H1 (cell line): ENCODE measurements at regions not wholly inside any gene's neighbourhood (a gene's known extent, or its start where the extent isn't known, plus 50 kb on each side); places are given as distances from the start of the nearest gene placed in this dataset.

Experiments used
- CTCF ChIA-PET: fragments of 300-600 bp; sonication (Branson Sonifier 250); formaldehyde crosslinking; loops from one replicate; lab custom pipeline; 2021; ENCODE audit not compliant: partially characterized antibody; lab: Charles Lee
- POLR2A ChIA-PET: fragments of 300-600 bp; sonication (Branson Sonifier 250); formaldehyde crosslinking; loops from one replicate; lab custom pipeline; 2021; ENCODE audit warnings: inconsistent platforms; ENCODE audit not compliant: partially characterized antibody; lab: Charles Lee
- DNase-seq, 2 experiments: peaks; one replicate each; pipeline versions ENCODE4 v3.0.0 to v3.0.0-alpha.2; 2010 to 2022; ENCODE audit warnings: low spot score in 2 of 2, low read depth in 1 of 2, mixed read lengths in 1 of 2
- FAIRE-seq: peaks from 2 replicates; lab custom pipeline; 2011; peaks lifted over from hg19 to GRCh38; lab: Jason Lieb, UNC
- H2AFZ ChIP-seq: 2 replicates; pipeline ENCODE4 v1.8.1; 2012; ENCODE audit warnings: low read length, inconsistent platforms
- H2AK5ac ChIP-seq: 2 replicates; pipeline ENCODE4 v1.6.1; 2013; ENCODE audit warnings: low read depth, low read length
- H2BK120ac ChIP-seq: replicated peaks from 2 replicates; pipeline ENCODE3; 2013; ENCODE audit warnings: low read depth, low read length, inconsistent platforms
- H2BK12ac ChIP-seq: 2 replicates; pipeline ENCODE4 v1.6.1; 2013; ENCODE audit warnings: low read depth, low read length
- H2BK15ac ChIP-seq: 2 replicates; pipeline ENCODE4 v1.6.1; 2013; ENCODE audit warnings: low read length
- H2BK20ac ChIP-seq: 2 replicates; pipeline ENCODE4 v1.6.1; 2013; ENCODE audit warnings: low read length
- H2BK5ac ChIP-seq: 2 replicates; pipeline ENCODE4 v1.6.1; 2013; ENCODE audit warnings: low read depth, low read length
- H3K14ac ChIP-seq: 2 replicates; pipeline ENCODE4 v1.6.1; 2013; ENCODE audit warnings: inconsistent platforms; ENCODE audit not compliant: insufficient read length
- H3K18ac ChIP-seq: 2 replicates; pipeline ENCODE4 v1.6.1; 2013; ENCODE audit warnings: low read length; ENCODE audit errors: extremely low read depth
- H3K23ac ChIP-seq: 2 replicates; pipeline ENCODE4 v1.6.1; 2013; ENCODE audit warnings: inconsistent platforms; ENCODE audit not compliant: insufficient read length
- H3K23me2 ChIP-seq: 2 replicates; pipeline ENCODE4 v1.6.1; 2013; ENCODE audit warnings: low read depth, low read length
- H3K27ac ChIP-seq: 2 replicates; pipeline ENCODE4 v1.6.1; 2011; ENCODE audit warnings: low read depth, low read length, inconsistent platforms
- H3K27me3 ChIP-seq, 4 experiments: replicated peaks in 1 of 4; 1 replicate in 1 of 4; 2 replicates in 3 of 4; pipeline versions ENCODE4 v1.6.1 to v1.8.1; 2011 to 2013; ENCODE audit warnings: low read length in 3 of 4, mild to moderate bottlenecking in 3 of 4, inconsistent platforms in 2 of 4, mixed read lengths in 2 of 4, moderate library complexity in 1 of 4; ENCODE audit not compliant: control insufficient read depth in 3 of 4, insufficient read depth in 3 of 4; ENCODE audit errors: extremely low read depth in 1 of 4
- H3K36me3 ChIP-seq, 4 experiments: 2 replicates each; pipeline versions ENCODE4 v1.6.1 to v1.8.1; 2011 to 2013; ENCODE audit warnings: mild to moderate bottlenecking in 4 of 4, low read length in 3 of 4, moderate library complexity in 2 of 4, control low read depth in 1 of 4, inconsistent platforms in 1 of 4; ENCODE audit not compliant: insufficient read depth in 4 of 4, control insufficient read depth in 2 of 4
- H3K4ac ChIP-seq: replicated peaks from 2 replicates; pipeline ENCODE3; 2013; ENCODE audit warnings: low read length, low read depth, mixed read lengths, inconsistent platforms; ENCODE audit not compliant: insufficient read length
- H3K4me1 ChIP-seq, 4 experiments: replicated peaks in 1 of 4; 1 replicate in 1 of 4; 2 replicates in 3 of 4; pipeline versions ENCODE4 v1.6.1 to v1.8.1; 2011 to 2013; ENCODE audit warnings: low read length in 3 of 4, inconsistent platforms in 2 of 4, mixed read lengths in 1 of 4; ENCODE audit not compliant: insufficient read depth in 4 of 4, control insufficient read depth in 3 of 4
- H3K4me2 ChIP-seq, 2 experiments: 2 replicates each; pipeline versions ENCODE4 v1.6.1 to v1.8.1; 2011 to 2013; ENCODE audit warnings: low read depth in 2 of 2, low read length in 2 of 2, control low read depth in 1 of 2, inconsistent platforms in 1 of 2, mild to moderate bottlenecking in 1 of 2; ENCODE audit not compliant: insufficient read depth in 1 of 2
- H3K4me3 ChIP-seq, 4 experiments: fragments of 200-600, 300-600 bp in 1 of 4; sonication (generic), shearing (Covaris generic), sonication (Bioruptor Twin) in 1 of 4; 2 replicates each; pipeline versions ENCODE4 v1.5.1 to v1.8.1; 2011 to 2016; ENCODE audit warnings: low read length in 4 of 4, low read depth in 3 of 4, control low read depth in 2 of 4, inconsistent platforms in 2 of 4, mild to moderate bottlenecking in 2 of 4, mixed read lengths in 1 of 4, moderate library complexity in 1 of 4; ENCODE audit not compliant: insufficient read depth in 2 of 4; ENCODE audit errors: extremely low read depth in 1 of 4
- H3K56ac ChIP-seq: replicated peaks from 2 replicates; pipeline ENCODE3; 2013; ENCODE audit warnings: low read depth, mild to moderate bottlenecking, mixed read lengths, low read length, inconsistent platforms; ENCODE audit not compliant: insufficient read length
- H3K79me1 ChIP-seq: 2 replicates; pipeline ENCODE4 v1.6.1; 2013; ENCODE audit warnings: low read depth, low read length, control low read depth
- H3K79me2 ChIP-seq, 2 experiments: 2 replicates each; pipeline versions ENCODE4 v1.6.1 to v1.8.1; 2012 to 2013; ENCODE audit warnings: low read length in 2 of 2, mild to moderate bottlenecking in 2 of 2, inconsistent platforms in 1 of 2; ENCODE audit not compliant: insufficient read depth in 2 of 2, control insufficient read depth in 1 of 2
- H3K9ac ChIP-seq, 4 experiments: replicated peaks in 1 of 4; 1 replicate in 1 of 4; 2 replicates in 3 of 4; pipeline versions ENCODE4 v1.6.1 to v1.8.1; 2011 to 2013; ENCODE audit warnings: low read depth in 3 of 4, low read length in 3 of 4, control low read depth in 2 of 4, mild to moderate bottlenecking in 2 of 4, moderate library complexity in 2 of 4, inconsistent platforms in 1 of 4; ENCODE audit errors: extremely low read depth in 1 of 4
- H3K9me3 ChIP-seq, 2 experiments: 2 replicates each; pipeline versions ENCODE4 v1.6.1 to v1.8.1; 2012 to 2013; ENCODE audit warnings: mild to moderate bottlenecking in 2 of 2, moderate library complexity in 2 of 2, control low read depth in 1 of 2, inconsistent platforms in 1 of 2, low read depth in 1 of 2, low read length in 1 of 2, mixed read lengths in 1 of 2; ENCODE audit not compliant: insufficient read depth in 2 of 2
- H4K20me1 ChIP-seq, 2 experiments: replicated peaks in 1 of 2; 2 replicates each; pipeline versions ENCODE3 to v1.8.1; 2011 to 2013; ENCODE audit warnings: inconsistent platforms in 2 of 2, low read length in 2 of 2, mild to moderate bottlenecking in 1 of 2; ENCODE audit not compliant: insufficient read depth in 2 of 2, control insufficient read depth in 1 of 2
- H4K5ac ChIP-seq: 2 replicates; pipeline ENCODE4 v1.6.1; 2013; ENCODE audit warnings: low read length, low read depth, mixed read lengths, inconsistent platforms; ENCODE audit not compliant: insufficient read length
- H4K8ac ChIP-seq: 2 replicates; pipeline ENCODE4 v1.8.0; 2013; ENCODE audit warnings: mild to moderate bottlenecking, moderate library complexity, low read length, inconsistent platforms; ENCODE audit not compliant: insufficient read depth; ENCODE audit errors: extremely low read depth
- H4K91ac ChIP-seq: replicated peaks from 2 replicates; pipeline ENCODE3; 2013; ENCODE audit warnings: low read length, mixed read lengths, inconsistent platforms; ENCODE audit not compliant: insufficient read length
- ASH2L ChIP-seq: fragments of 200-600, 300-600 bp; sonication (generic); IDR thresholded peaks from one replicate; pipeline ENCODE4 v1.7.1; 2017; ENCODE audit warnings: low read length
- BCL11A ChIP-seq, 2 experiments: IDR thresholded peaks; one replicate each; pipeline ENCODE4 v1.6.1; 2011; ENCODE audit warnings: low read depth in 2 of 2, low read length in 2 of 2, mild to moderate bottlenecking in 2 of 2
- CBX5 ChIP-seq: fragments of 300-800, 300-1000 bp; sonication (generic); IDR thresholded peaks from 2 replicates; pipeline ENCODE4 v1.7.1; 2016; ENCODE audit warnings: antibody characterized with exemption, low read length, low read depth
- CTBP2 ChIP-seq: IDR thresholded peaks from 2 replicates; pipeline ENCODE4 v1.7.0; 2011; ENCODE audit warnings: borderline replicate concordance, mild to moderate bottlenecking, moderate library complexity, mixed read lengths, low read length; ENCODE audit not compliant: insufficient read depth, insufficient read length
- HDAC2 ChIP-seq, 2 experiments: fragments of 300-600 bp in 1 of 2; sonication (generic) in 1 of 2; IDR thresholded peaks; 2 replicates each; pipeline ENCODE4 v1.6.1; 2011 to 2012; ENCODE audit warnings: low read depth in 2 of 2, low read length in 2 of 2, mild to moderate bottlenecking in 2 of 2, moderate library complexity in 2 of 2, borderline replicate concordance in 1 of 2, inconsistent platforms in 1 of 2
- POU5F1 ChIP-seq: IDR thresholded peaks from 2 replicates; pipeline ENCODE4 v1.6.1; 2011; ENCODE audit warnings: low read depth, mild to moderate bottlenecking, low read length, moderate library complexity
- RXRA ChIP-seq: IDR thresholded peaks from 2 replicates; pipeline ENCODE4 v1.6.1; 2011; ENCODE audit warnings: low read depth, mild to moderate bottlenecking, low read length, moderate library complexity; ENCODE audit not compliant: insufficient read depth
- SAP30 ChIP-seq: fragments of 300-600 bp; sonication (generic); IDR thresholded peaks from 2 replicates; pipeline ENCODE4 v1.7.1; 2012; ENCODE audit warnings: low read length, moderate library complexity, mild to moderate bottlenecking, inconsistent platforms; ENCODE audit not compliant: insufficient read depth, insufficient replicate concordance
- SIN3A ChIP-seq, 2 experiments: IDR thresholded peaks in 1 of 2; conservative IDR thresholded peaks in 1 of 2; 2 replicates each; pipeline ENCODE4 v1.6.1; 2011 to 2012; ENCODE audit warnings: low read length in 2 of 2, improper control_type of control experiment in 1 of 2, low read depth in 1 of 2, mild to moderate bottlenecking in 1 of 2
- SIX5 ChIP-seq: IDR thresholded peaks from 2 replicates; pipeline ENCODE4 v1.6.1; 2011; ENCODE audit warnings: mild to moderate bottlenecking, low read depth, low read length
- SP4 ChIP-seq: IDR thresholded peaks from 2 replicates; pipeline ENCODE4 v1.6.1; 2012; ENCODE audit warnings: low read length, inconsistent platforms
- SRF ChIP-seq: IDR thresholded peaks from 2 replicates; pipeline ENCODE4 v1.6.1; 2011; ENCODE audit warnings: mild to moderate bottlenecking, low read depth, low read length, moderate library complexity
- TAF1 ChIP-seq: IDR thresholded peaks from 2 replicates; pipeline ENCODE4 v1.6.1; 2011; ENCODE audit warnings: mild to moderate bottlenecking, low read depth, low read length
- TCF12 ChIP-seq: IDR thresholded peaks from 2 replicates; pipeline ENCODE4 v1.6.1; 2011; ENCODE audit warnings: low read depth, mild to moderate bottlenecking, low read length
- ZNF274 ChIP-seq: IDR thresholded peaks from 2 replicates; pipeline ENCODE4 v1.7.0; 2012; ENCODE audit warnings: low read length, borderline replicate concordance; ENCODE audit errors: extremely low read depth
- WGBS, 2 experiments: shearing (Covaris generic) in 1 of 2; methylation state at CpG; one replicate each; pipeline versions ENCODE4 v1.1.6 to v1.1.7; 2013 to 2015; ENCODE audit warnings: low lambda C conversion rate in 2 of 2, mixed read lengths in 2 of 2, inconsistent platforms in 1 of 2, low coverage in 1 of 2, missing lambda C conversion rate in 1 of 2; ENCODE audit not compliant: insufficient replicate concordance in 2 of 2, insufficient coverage in 1 of 2, insufficient read length in 1 of 2; ENCODE audit errors: extremely low coverage in 1 of 2, missing lambda C conversion rate in 1 of 2; 5-methylcytosine and 5-hydroxymethylcytosine counted together

DNA sequence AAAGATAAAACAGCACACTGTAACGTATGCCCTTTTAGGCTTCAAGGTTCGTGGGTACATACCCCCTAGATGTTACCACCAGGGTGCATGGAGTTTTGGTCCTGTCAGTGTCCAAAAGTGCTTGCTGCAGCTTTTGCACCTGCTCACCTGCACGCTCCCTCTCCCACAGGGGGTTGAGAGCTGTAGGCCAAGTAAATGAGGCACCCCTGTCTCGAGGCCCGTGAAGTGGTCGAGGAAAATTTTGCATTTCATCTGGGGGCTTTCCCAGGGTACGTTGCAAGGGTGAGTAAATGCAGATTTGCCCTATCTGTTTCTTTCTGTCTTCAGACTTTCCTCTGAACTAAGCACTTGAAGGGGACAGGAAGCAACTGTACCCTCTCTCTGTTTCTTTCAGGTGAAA is 136.0 kb downstream of the THBS2 start:
- Histone ChIP-seq H3K4me2 (no peak overlapping the region), H2BK15ac (no peak overlapping the region), H3K27ac (no peak overlapping the region), H2AK5ac (no peak overlapping the region), H4K91ac (no peak overlapping the region), H3K79me2 (no peaks in the 10 kb centered on the region), H3K79me1 (no peaks in the 10 kb centered on the region), H4K20me1 (no peaks in the 10 kb centered on the region), H2BK5ac (no peak overlapping the region), H3K36me3 (no peaks in the 10 kb centered on the region), H2BK12ac (no peak overlapping the region), H3K9me3 (peaks cover 0 to 3% of the 10 kb centered on the region in 2 experiments; a peak in 1 of 4 replicates), H3K23me2 (no peaks in the 10 kb centered on the region), H3K9ac (no peak overlapping the region), H3K23ac (no peak overlapping the region), H3K4me3 (no peak overlapping the region), H3K27me3 (no peaks in the 10 kb centered on the region), H3K18ac (no peak overlapping the region), H3K14ac (no peak overlapping the region), H3K56ac (no peak overlapping the region), H2BK20ac (no peak overlapping the region), H3K4me1 (peaks cover 0 to 6% (median 2%) of the 10 kb centered on the region in 4 experiments; a peak in 3 of 7 replicates), H4K8ac (no peak overlapping the region), H2BK120ac (no peak overlapping the region), H3K4ac (no peak overlapping the region), H2AFZ (no peak overlapping the region), H4K5ac (no peak overlapping the region)
- WGBS, 2 experiments: 91% methylated on average over 7 of the region's 7 CpGs; no CpG with 5 or more reads in 1 of the 2 experiments
- CTCF ChIA-PET: no interaction called here
- POLR2A ChIA-PET: no interaction called here
- FAIRE-seq: no peak
- no peak for DNase-seq
- no peak for TF ChIP-seq BCL11A (IDR thresholded peaks at IDR 0.05; ENCODE audit: low read depth in 2 of 2, low read length in 2 of 2)
- TF ChIP-seq HDAC2 (IDR thresholded peaks at IDR 0.05; ENCODE audit: borderline replicate concordance in 1 of 2, low read depth in 2 of 2, low read length in 2 of 2): no peak
- no peak for TF ChIP-seq ZNF274
- TF ChIP-seq SIX5: no peak
- TF ChIP-seq SRF: no peak
- no peak for TF ChIP-seq SAP30
- no peak for TF ChIP-seq POU5F1
- no peak for TF ChIP-seq CTBP2
- no peak for TF ChIP-seq RXRA
- TF ChIP-seq TAF1: no peak
- TF ChIP-seq ASH2L: no peak
- TF ChIP-seq TCF12: no peak
- TF ChIP-seq CBX5: no peak
- no peak for TF ChIP-seq SP4
- no peak for TF ChIP-seq SIN3A (conservative IDR thresholded peaks at IDR 0.05 in 1 of 2, IDR thresholded peaks at IDR 0.05 in 1 of 2; ENCODE audit: low read depth in 1 of 2, low read length in 2 of 2)
